ENCODE measurements at regions not wholly inside any gene's neighbourhood (a gene's known extent, or its start where the extent isn't known, plus 50 kb on each side); places are given as distances from the start of the nearest gene placed in this dataset.
"Not testable (repeated sequence)": the region's sequence is repeated elsewhere in the genome, so short reads cannot be mapped to it uniquely, and the experiment has no call there.

GRCh38 chr5:86461169-86461956 lies 156.4 kb upstream of the COX7C start:
- Histone ChIP-seq H3K4me1 (ENCODE audit: control insufficient read depth, low read depth, low read length) (no peaks in the 10 kb centered on the region), H3K36me3 (ENCODE audit: control insufficient read depth, insufficient read depth, low read length) (no peaks in the 10 kb centered on the region), H3K56ac (ENCODE audit: low read length) (no peak overlapping the region), H3K27me3 (ENCODE audit: insufficient read depth, low read length, poor library complexity) (no peaks in the 10 kb centered on the region), H3K27ac (ENCODE audit: low read depth, low read length) (no peak overlapping the region), H3K18ac (ENCODE audit: low read length) (no peak overlapping the region), H3K23ac (ENCODE audit: low read length) (no peak overlapping the region), H2BK5ac (ENCODE audit: low read length) (no peak overlapping the region), H2AK5ac (ENCODE audit: low read length) (no peak overlapping the region), H3K4me3 (ENCODE audit: low read length) (no peak overlapping the region), H3K79me1 (ENCODE audit: low read length) (no peaks in the 10 kb centered on the region), H4K8ac (ENCODE audit: low read depth, low read length) (no peak overlapping the region), H4K5ac (ENCODE audit: low read length) (no peak overlapping the region), H3K4ac (ENCODE audit: low read depth, low read length) (no peak overlapping the region), H2BK15ac (replicated peaks; ENCODE audit: low read depth) (no peak overlapping the region), H3K79me2 (ENCODE audit: control insufficient read depth, insufficient read depth, low read length) (no peaks in the 10 kb centered on the region), H3K9ac (ENCODE audit: low read length) (no peak overlapping the region), H3K4me2 (ENCODE audit: low read length) (no peak overlapping the region), H2BK120ac (ENCODE audit: low read depth, low read length) (no peak overlapping the region)
- no peak for DNase-seq
- no CpG with 5 or more reads among the region's 4 CpGs for WGBS (ENCODE audit: extremely low coverage, insufficient coverage, low lambda C conversion rate)

- no peak overlapping the region for H4K8ac ChIP-seq (ENCODE audit: low read depth, low read length)
- H3K27ac ChIP-seq (ENCODE audit: low read depth, low read length): no peak overlapping the region
Observed at GRCh38 chr5:86463339-86463738, 154.4 kb upstream of the COX7C start.

GRCh38 chr5:86465052-86465838 lies 152.5 kb upstream of the COX7C start:
- no peaks in the 10 kb centered on the region for H3K79me2 ChIP-seq (ENCODE audit: control insufficient read depth, insufficient read depth, low read length)
- H3K27me3 ChIP-seq (ENCODE audit: insufficient read depth, low read length, poor library complexity): no peaks in the 10 kb centered on the region
- H3K4me1 ChIP-seq (ENCODE audit: control insufficient read depth, low read depth, low read length): no peaks in the 10 kb centered on the region
- H3K36me3 ChIP-seq (ENCODE audit: control insufficient read depth, insufficient read depth, low read length): no peaks in the 10 kb centered on the region
- no peak overlapping the region for H2BK120ac ChIP-seq (ENCODE audit: low read depth, low read length)
- no peak overlapping the region for H3K18ac ChIP-seq (ENCODE audit: low read length)
- no peaks in the 10 kb centered on the region for H3K79me1 ChIP-seq (ENCODE audit: low read length)
- H4K5ac ChIP-seq (ENCODE audit: low read length): no peak overlapping the region
- WGBS (ENCODE audit: extremely low coverage, insufficient coverage, low lambda C conversion rate): no CpG with 5 or more reads among the region's 6 CpGs
- no peak overlapping the region for H3K56ac ChIP-seq (ENCODE audit: low read length)
- no peak overlapping the region for H3K4me2 ChIP-seq (ENCODE audit: low read length)
- no peak overlapping the region for H3K23ac ChIP-seq (ENCODE audit: low read length)
- no peak overlapping the region for H3K27ac ChIP-seq (ENCODE audit: low read depth, low read length)
- no peak overlapping the region for H3K4ac ChIP-seq (ENCODE audit: low read depth, low read length)
- no peak overlapping the region for H2AK5ac ChIP-seq (ENCODE audit: low read length)
- H2BK5ac ChIP-seq (ENCODE audit: low read length): no peak overlapping the region
- no peak for DNase-seq
- no peak overlapping the region for H4K8ac ChIP-seq (ENCODE audit: low read depth, low read length)
- H2BK15ac ChIP-seq (replicated peaks; ENCODE audit: low read depth): no peak overlapping the region
- no peak overlapping the region for H3K9ac ChIP-seq (ENCODE audit: low read length)
- H3K4me3 ChIP-seq (ENCODE audit: low read length): no peak overlapping the region

More at GRCh38 chr5:86463339-86463738, 154.4 kb upstream of the COX7C start:
- Histone ChIP-seq H3K4me1 (ENCODE audit: control insufficient read depth, low read depth, low read length) (no peaks in the 10 kb centered on the region), H3K79me1 (ENCODE audit: low read length) (no peaks in the 10 kb centered on the region), H3K9ac (ENCODE audit: low read length) (no peak overlapping the region), H3K56ac (ENCODE audit: low read length) (no peak overlapping the region), H3K27me3 (ENCODE audit: insufficient read depth, low read length, poor library complexity) (no peaks in the 10 kb centered on the region), H2AK5ac (ENCODE audit: low read length) (no peak overlapping the region), H3K36me3 (ENCODE audit: control insufficient read depth, insufficient read depth, low read length) (no peaks in the 10 kb centered on the region), H3K4me3 (ENCODE audit: low read length) (no peak overlapping the region), H3K4ac (ENCODE audit: low read depth, low read length) (no peak overlapping the region), H2BK15ac (replicated peaks; ENCODE audit: low read depth) (no peak overlapping the region), H2BK5ac (ENCODE audit: low read length) (no peak overlapping the region), H3K79me2 (ENCODE audit: control insufficient read depth, insufficient read depth, low read length) (no peaks in the 10 kb centered on the region), H3K18ac (ENCODE audit: low read length) (no peak overlapping the region), H2BK120ac (ENCODE audit: low read depth, low read length) (no peak overlapping the region), H3K4me2 (ENCODE audit: low read length) (no peak overlapping the region), H3K23ac (ENCODE audit: low read length) (no peak overlapping the region), H4K5ac (ENCODE audit: low read length) (no peak overlapping the region)
- WGBS (ENCODE audit: extremely low coverage, insufficient coverage, low lambda C conversion rate): no CpG with 5 or more reads among the region's 2 CpGs
- peak; percentile 80 for DNase-seq

DNA sequence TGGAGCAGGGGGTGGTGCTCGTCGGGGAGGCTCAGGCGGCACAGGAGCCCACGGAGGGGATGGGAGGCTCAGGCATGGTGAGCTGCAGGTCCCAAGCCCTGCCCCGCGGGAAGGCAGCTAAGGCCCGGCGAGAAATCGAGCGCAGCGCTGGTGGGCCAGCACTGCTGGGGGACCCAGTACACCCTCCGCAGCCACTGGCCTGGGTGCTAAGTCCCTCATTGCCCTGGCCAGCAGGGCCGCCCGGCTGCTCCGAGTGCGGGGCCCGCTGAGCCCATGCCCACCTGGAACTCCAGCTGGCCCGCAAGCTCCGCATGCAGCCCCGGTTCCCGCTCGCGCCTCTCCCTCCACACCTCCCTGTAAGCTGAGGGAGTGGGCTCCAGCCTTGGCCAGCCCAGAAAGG lies 151.0 kb upstream of the COX7C start:
- H3K4me3 ChIP-seq (ENCODE audit: low read length); H3K4ac ChIP-seq (ENCODE audit: low read depth, low read length); H3K56ac ChIP-seq (ENCODE audit: low read length); H3K4me1 ChIP-seq (ENCODE audit: control insufficient read depth, low read depth, low read length); H4K8ac ChIP-seq (ENCODE audit: low read depth, low read length); H4K5ac ChIP-seq (ENCODE audit: low read length); H3K23ac ChIP-seq (ENCODE audit: low read length); H3K36me3 ChIP-seq (ENCODE audit: control insufficient read depth, insufficient read depth, low read length); DNase-seq; H2BK120ac ChIP-seq (ENCODE audit: low read depth, low read length); H3K18ac ChIP-seq (ENCODE audit: low read length); H3K27me3 ChIP-seq (ENCODE audit: insufficient read depth, low read length, poor library complexity); H3K79me2 ChIP-seq (ENCODE audit: control insufficient read depth, insufficient read depth, low read length); H2BK15ac ChIP-seq (replicated peaks; ENCODE audit: low read depth); H3K27ac ChIP-seq (ENCODE audit: low read depth, low read length); H2AK5ac ChIP-seq (ENCODE audit: low read length); H2BK5ac ChIP-seq (ENCODE audit: low read length); H3K79me1 ChIP-seq (ENCODE audit: low read length); H3K4me2 ChIP-seq (ENCODE audit: low read length); H3K9ac ChIP-seq (ENCODE audit: low read length): not testable (repeated sequence)
- WGBS (ENCODE audit: extremely low coverage, insufficient coverage, low lambda C conversion rate): no CpG with 5 or more reads among the region's 23 CpGs

DNA sequence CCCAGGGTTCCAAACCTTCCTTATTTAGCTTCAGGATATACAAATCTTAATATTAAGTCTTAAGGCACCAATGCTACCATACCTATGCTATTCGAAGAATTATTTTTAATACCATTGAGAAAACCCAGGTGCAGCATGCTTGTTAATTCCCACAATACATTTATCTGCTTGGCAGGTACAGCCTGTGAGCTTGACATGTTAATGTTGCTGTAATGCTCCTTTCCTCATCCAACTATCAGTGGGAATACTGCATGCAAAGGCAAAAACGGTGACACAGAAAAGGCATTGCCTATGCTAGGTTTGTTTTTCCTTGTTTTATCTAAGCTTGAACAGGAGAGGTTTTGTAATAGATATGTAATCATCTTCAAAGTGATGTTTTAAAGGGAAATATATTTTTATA lies 135.7 kb upstream of the COX7C start:
- no peak overlapping the region for H3K18ac ChIP-seq (ENCODE audit: low read length)
- H2BK15ac ChIP-seq (replicated peaks; ENCODE audit: low read depth): no peak overlapping the region
- H3K27ac ChIP-seq (ENCODE audit: low read depth, low read length): no peak overlapping the region
- no peak overlapping the region for H4K5ac ChIP-seq (ENCODE audit: low read length)
- no peaks in the 10 kb centered on the region for H3K79me2 ChIP-seq (ENCODE audit: control insufficient read depth, insufficient read depth, low read length)
- H3K9ac ChIP-seq (ENCODE audit: low read length): no peak overlapping the region
- H3K27me3 ChIP-seq (ENCODE audit: insufficient read depth, low read length, poor library complexity): no peaks in the 10 kb centered on the region
- WGBS (ENCODE audit: extremely low coverage, insufficient coverage, low lambda C conversion rate): no CpG with 5 or more reads among the region's 2 CpGs
- H3K56ac ChIP-seq (ENCODE audit: low read length): no peak overlapping the region
- no peaks in the 10 kb centered on the region for H3K36me3 ChIP-seq (ENCODE audit: control insufficient read depth, insufficient read depth, low read length)
- no peaks in the 10 kb centered on the region for H3K79me1 ChIP-seq (ENCODE audit: low read length)
- H2BK120ac ChIP-seq (ENCODE audit: low read depth, low read length): no peak overlapping the region
- no peak overlapping the region for H3K23ac ChIP-seq (ENCODE audit: low read length)
- H3K4ac ChIP-seq (ENCODE audit: low read depth, low read length): no peak overlapping the region
- H3K4me3 ChIP-seq (ENCODE audit: low read length): no peak overlapping the region
- H2BK5ac ChIP-seq (ENCODE audit: low read length): no peak overlapping the region
- no peak overlapping the region for H4K8ac ChIP-seq (ENCODE audit: low read depth, low read length)
- no peaks in the 10 kb centered on the region for H3K4me1 ChIP-seq (ENCODE audit: control insufficient read depth, low read depth, low read length)
- DNase-seq: no peak
- H3K4me2 ChIP-seq (ENCODE audit: low read length): no peak overlapping the region
- no peak overlapping the region for H2AK5ac ChIP-seq (ENCODE audit: low read length)
